ENCODE measurements at regions not wholly inside any gene's neighbourhood (a gene's known extent, or its start where the extent isn't known, plus 50 kb on each side); places are given as distances from the start of the nearest gene placed in this dataset.

DNA sequence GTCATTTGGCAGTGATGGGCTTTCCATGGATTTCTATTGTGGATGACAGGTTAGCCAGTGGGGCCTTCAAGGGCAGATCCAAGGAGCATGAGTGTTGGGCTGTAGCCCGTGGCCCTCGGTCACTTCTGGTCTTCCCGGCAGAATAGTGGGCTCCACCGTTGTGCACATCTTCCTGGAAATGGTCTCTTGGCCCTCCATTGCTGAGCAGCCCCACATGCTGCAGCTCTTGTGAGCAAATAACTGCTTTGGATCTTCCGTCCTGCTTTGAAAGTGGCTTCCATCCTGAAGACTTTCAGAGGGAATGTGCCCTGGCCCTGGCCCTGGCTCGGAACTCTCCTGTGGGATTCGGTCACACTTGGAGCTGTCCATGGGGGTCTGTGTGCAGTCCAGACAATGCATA lies 102.8 kb downstream of the SNRPN start:
- H3K36me3 ChIP-seq (ENCODE audit: control insufficient read depth, insufficient read depth, low read length), result peaks cover 99% of the 10 kb centered on the region
- H3K18ac ChIP-seq (ENCODE audit: low read depth, low read length), result no peak overlapping the region
- H4K5ac ChIP-seq (ENCODE audit: low read depth, low read length), result no peak overlapping the region
- ATAC-seq (ENCODE audit: low read depth), result no peak
- H2BK15ac ChIP-seq (ENCODE audit: low read depth, low read length), result no peak overlapping the region
- H3K4me1 ChIP-seq (ENCODE audit: control insufficient read depth, insufficient read depth, low read length), result no peaks in the 10 kb centered on the region
- H3K23ac ChIP-seq (ENCODE audit: low read depth, low read length), result no peak overlapping the region
- DNase-seq, result no peak
- ChIA-PET POLR2A (ENCODE audit: unreplicated experiment) (no interaction called here), CTCF (no interaction called here)
- H3K9ac ChIP-seq (ENCODE audit: low read depth, low read length), result no peak overlapping the region
- H4K8ac ChIP-seq (ENCODE audit: low read depth in 2 of 2, low read length in 2 of 2), result no peak overlapping the region
- H2BK120ac ChIP-seq (ENCODE audit: low read depth, low read length), result no peak overlapping the region
- H3K4me2 ChIP-seq (ENCODE audit: low read depth, low read length), result no peak overlapping the region
- no peaks in the 10 kb centered on the region for H3K79me1 ChIP-seq (ENCODE audit: low read depth in 1 of 2, low read length in 2 of 2)
- H3K27me3 ChIP-seq (ENCODE audit: control insufficient read depth, insufficient read depth, low read length), result no peaks in the 10 kb centered on the region
- H3K56ac ChIP-seq (ENCODE audit: extremely low read depth, insufficient read depth, low read length), result no peak overlapping the region
- H3K9me3 ChIP-seq (ENCODE audit: control insufficient read depth, insufficient read depth, low read length), result peaks cover 100% of the 10 kb centered on the region
- in situ Hi-C loops (cut with MboI; ENCODE audit: low sequenced_read_pairs) (no loop called here), dilution Hi-C loops (cut with HindIII; ENCODE audit: low sequenced_read_pairs, unreplicated experiment) (no loop called here), intact Hi-C loops (cut with micrococcal nuclease) (no loop called here)
- H3K9me1 ChIP-seq (ENCODE audit: insufficient read depth, low read length), result no peaks in the 10 kb centered on the region
- H3K27ac ChIP-seq (ENCODE audit: insufficient read depth, low read length), result no peak overlapping the region
- no peak overlapping the region for H2AK9ac ChIP-seq (replicated peaks; ENCODE audit: low read depth, low read length, poor library complexity)
- H3K14ac ChIP-seq (replicated peaks; ENCODE audit: low read depth, low read length), result no peak overlapping the region
- H4K91ac ChIP-seq (ENCODE audit: insufficient read depth, low read depth, low read length), result no peak overlapping the region
- no peaks in the 10 kb centered on the region for H4K20me1 ChIP-seq (ENCODE audit: insufficient read depth, low read length)
- BruUV-seq (replicated peaks), result no TSS peak
- H2BK5ac ChIP-seq (ENCODE audit: low read depth, low read length, poor library complexity, severe bottlenecking), result no peak overlapping the region
- 87% methylated on average over 3 of the region's 7 CpGs; no CpG with 5 or more reads in 1 of the 2 experiments for WGBS, 2 experiments (ENCODE audit: extremely low coverage in 2 of 2, insufficient read length in 1 of 2)
- H3K4me3 ChIP-seq (ENCODE audit: insufficient read depth, low read depth, low read length), result no peak overlapping the region
- no peak overlapping the region for H2AFZ ChIP-seq (replicated peaks; ENCODE audit: low read length, poor library complexity)
- no peak overlapping the region for H2AK5ac ChIP-seq (ENCODE audit: low read depth, low read length)
- no peak overlapping the region for H2BK20ac ChIP-seq (ENCODE audit: low read depth, low read length)
- TF ChIP-seq, protein P1, sequence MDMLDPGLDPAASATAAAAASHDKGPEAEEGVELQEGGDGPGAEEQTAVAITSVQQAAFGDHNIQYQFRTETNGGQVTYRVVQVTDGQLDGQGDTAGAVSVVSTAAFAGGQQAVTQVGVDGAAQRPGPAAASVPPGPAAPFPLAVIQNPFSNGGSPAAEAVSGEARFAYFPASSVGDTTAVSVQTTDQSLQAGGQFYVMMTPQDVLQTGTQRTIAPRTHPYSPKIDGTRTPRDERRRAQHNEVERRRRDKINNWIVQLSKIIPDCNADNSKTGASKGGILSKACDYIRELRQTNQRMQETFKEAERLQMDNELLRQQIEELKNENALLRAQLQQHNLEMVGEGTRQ (IDR thresholded peaks at IDR 0.05; ENCODE audit: low read depth, low read length), result no peak
- TF ChIP-seq FOS (IDR thresholded peaks at IDR 0.05; ENCODE audit: low read depth, low read length), result no peak
- TF ChIP-seq, protein P2, sequence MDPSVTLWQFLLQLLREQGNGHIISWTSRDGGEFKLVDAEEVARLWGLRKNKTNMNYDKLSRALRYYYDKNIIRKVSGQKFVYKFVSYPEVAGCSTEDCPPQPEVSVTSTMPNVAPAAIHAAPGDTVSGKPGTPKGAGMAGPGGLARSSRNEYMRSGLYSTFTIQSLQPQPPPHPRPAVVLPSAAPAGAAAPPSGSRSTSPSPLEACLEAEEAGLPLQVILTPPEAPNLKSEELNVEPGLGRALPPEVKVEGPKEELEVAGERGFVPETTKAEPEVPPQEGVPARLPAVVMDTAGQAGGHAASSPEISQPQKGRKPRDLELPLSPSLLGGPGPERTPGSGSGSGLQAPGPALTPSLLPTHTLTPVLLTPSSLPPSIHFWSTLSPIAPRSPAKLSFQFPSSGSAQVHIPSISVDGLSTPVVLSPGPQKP (IDR thresholded peaks at IDR 0.05; ENCODE audit: borderline replicate concordance, low read depth, low read length), result no peak
- TF ChIP-seq, protein P3, sequence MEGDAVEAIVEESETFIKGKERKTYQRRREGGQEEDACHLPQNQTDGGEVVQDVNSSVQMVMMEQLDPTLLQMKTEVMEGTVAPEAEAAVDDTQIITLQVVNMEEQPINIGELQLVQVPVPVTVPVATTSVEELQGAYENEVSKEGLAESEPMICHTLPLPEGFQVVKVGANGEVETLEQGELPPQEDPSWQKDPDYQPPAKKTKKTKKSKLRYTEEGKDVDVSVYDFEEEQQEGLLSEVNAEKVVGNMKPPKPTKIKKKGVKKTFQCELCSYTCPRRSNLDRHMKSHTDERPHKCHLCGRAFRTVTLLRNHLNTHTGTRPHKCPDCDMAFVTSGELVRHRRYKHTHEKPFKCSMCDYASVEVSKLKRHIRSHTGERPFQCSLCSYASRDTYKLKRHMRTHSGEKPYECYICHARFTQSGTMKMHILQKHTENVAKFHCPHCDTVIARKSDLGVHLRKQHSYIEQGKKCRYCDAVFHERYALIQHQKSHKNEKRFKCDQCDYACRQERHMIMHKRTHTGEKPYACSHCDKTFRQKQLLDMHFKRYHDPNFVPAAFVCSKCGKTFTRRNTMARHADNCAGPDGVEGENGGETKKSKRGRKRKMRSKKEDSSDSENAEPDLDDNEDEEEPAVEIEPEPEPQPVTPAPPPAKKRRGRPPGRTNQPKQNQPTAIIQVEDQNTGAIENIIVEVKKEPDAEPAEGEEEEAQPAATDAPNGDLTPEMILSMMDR (conservative IDR thresholded peaks at IDR 0.05; ENCODE audit: low read depth, low read length), result no peak
- no peak for TF ChIP-seq BHLHE40 (IDR thresholded peaks at IDR 0.05; ENCODE audit: low read depth, low read length)
- no peak for TF ChIP-seq SMC3 (IDR thresholded peaks at IDR 0.05; ENCODE audit: low read depth, low read length)
- TF ChIP-seq MAZ (IDR thresholded peaks at IDR 0.05; ENCODE audit: borderline replicate concordance, low read depth, low read length), result no peak
- no peak for TF ChIP-seq NFE2L2 (IDR thresholded peaks at IDR 0.05; ENCODE audit: low read depth, low read length)
- no peak for TF ChIP-seq CHD1 (IDR thresholded peaks at IDR 0.05; ENCODE audit: low read depth, low read length)
- no peak for TF ChIP-seq RCOR1 (IDR thresholded peaks at IDR 0.05; ENCODE audit: insufficient replicate concordance, low read length)
- no peak for TF ChIP-seq POLR2A (IDR thresholded peaks at IDR 0.05; ENCODE audit: low read depth, low read length)
- no peak for TF ChIP-seq CEBPB (IDR thresholded peaks at IDR 0.05; ENCODE audit: low read depth, low read length)
- TF ChIP-seq RFX5 (IDR thresholded peaks at IDR 0.05; ENCODE audit: low read depth, low read length), result no peak
- no peak for TF ChIP-seq MXI1 (IDR thresholded peaks at IDR 0.05; ENCODE audit: borderline replicate concordance, low read depth, low read length)
- no peak for TF ChIP-seq RAD21 (IDR thresholded peaks at IDR 0.05; ENCODE audit: low read length)
- no peak for TF ChIP-seq MAFK (IDR thresholded peaks at IDR 0.05; ENCODE audit: low read depth, low read length)
- no peak overlapping the region for H3K4ac ChIP-seq (ENCODE audit: low read depth, low read length)
